ENCODE measurements at regions not wholly inside any gene's neighbourhood (a gene's known extent, or its start where the extent isn't known, plus 50 kb on each side); places are given as distances from the start of the nearest gene placed in this dataset.

DNA sequence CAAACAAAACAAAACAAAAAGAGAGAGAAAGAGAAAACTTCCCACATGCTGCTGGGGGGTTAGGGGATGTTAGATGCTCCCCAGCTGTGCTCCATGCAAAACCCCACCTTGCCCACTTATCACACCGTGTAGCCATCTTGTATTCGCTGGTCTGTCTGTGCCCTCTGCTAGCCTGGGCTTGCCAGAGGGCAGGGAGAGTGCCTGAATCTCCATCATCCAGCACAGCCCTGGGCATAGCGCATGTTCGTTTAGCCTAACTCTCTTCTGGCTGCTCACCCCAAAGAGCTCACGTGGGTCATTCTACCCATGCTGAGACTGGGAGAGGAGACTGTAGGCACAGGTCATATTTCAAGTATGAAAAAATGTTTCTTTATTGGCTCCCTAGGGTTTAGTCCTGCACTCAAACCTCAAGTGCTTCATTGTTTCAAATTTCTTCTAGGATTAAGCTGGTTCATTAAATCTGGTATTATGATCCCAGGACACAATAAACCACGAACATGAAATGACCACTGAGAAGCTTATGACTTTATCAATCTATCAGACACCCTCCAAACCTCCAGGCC, 100.5 kb downstream of the KCNF1 start:
- no peak for TF ChIP-seq EZH2 (IDR thresholded peaks at IDR 0.05; ENCODE audit: low read depth, low read length, severe bottlenecking)
- TF ChIP-seq, protein P1, sequence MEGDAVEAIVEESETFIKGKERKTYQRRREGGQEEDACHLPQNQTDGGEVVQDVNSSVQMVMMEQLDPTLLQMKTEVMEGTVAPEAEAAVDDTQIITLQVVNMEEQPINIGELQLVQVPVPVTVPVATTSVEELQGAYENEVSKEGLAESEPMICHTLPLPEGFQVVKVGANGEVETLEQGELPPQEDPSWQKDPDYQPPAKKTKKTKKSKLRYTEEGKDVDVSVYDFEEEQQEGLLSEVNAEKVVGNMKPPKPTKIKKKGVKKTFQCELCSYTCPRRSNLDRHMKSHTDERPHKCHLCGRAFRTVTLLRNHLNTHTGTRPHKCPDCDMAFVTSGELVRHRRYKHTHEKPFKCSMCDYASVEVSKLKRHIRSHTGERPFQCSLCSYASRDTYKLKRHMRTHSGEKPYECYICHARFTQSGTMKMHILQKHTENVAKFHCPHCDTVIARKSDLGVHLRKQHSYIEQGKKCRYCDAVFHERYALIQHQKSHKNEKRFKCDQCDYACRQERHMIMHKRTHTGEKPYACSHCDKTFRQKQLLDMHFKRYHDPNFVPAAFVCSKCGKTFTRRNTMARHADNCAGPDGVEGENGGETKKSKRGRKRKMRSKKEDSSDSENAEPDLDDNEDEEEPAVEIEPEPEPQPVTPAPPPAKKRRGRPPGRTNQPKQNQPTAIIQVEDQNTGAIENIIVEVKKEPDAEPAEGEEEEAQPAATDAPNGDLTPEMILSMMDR (IDR thresholded peaks at IDR 0.05; ENCODE audit: control extremely low read depth in 1 of 3, insufficient read depth in 1 of 3, low read depth in 1 of 3, low read length in 3 of 3): no peak
- no peak for TF ChIP-seq GABPA (IDR thresholded peaks at IDR 0.05; ENCODE audit: borderline replicate concordance, insufficient read depth, low read length)
- TF ChIP-seq ZNF274 (IDR thresholded peaks at IDR 0.05; ENCODE audit: borderline replicate concordance, extremely low read depth, low read length): no peak
- no peak for TF ChIP-seq POLR2AphosphoS5 (IDR thresholded peaks at IDR 0.05; ENCODE audit: low read depth, low read length)
- TF ChIP-seq CBX8 (IDR thresholded peaks at IDR 0.05; ENCODE audit: borderline replicate concordance, low read depth, low read length): no peak
- TF ChIP-seq SIN3A (conservative IDR thresholded peaks at IDR 0.05 in 1 of 2, IDR thresholded peaks at IDR 0.05 in 1 of 2; ENCODE audit: low read depth in 1 of 2, low read length in 2 of 2): no peak
- no peak for TF ChIP-seq POLR2A (IDR thresholded peaks at IDR 0.05; ENCODE audit: control extremely low read depth in 1 of 2, low read depth in 2 of 2, low read length in 2 of 2)

All from H1 (cell line).